ENCODE measurements at regions not wholly inside any gene's neighbourhood (a gene's known extent, or its start where the extent isn't known, plus 50 kb on each side); places are given as distances from the start of the nearest gene placed in this dataset.

DNA sequence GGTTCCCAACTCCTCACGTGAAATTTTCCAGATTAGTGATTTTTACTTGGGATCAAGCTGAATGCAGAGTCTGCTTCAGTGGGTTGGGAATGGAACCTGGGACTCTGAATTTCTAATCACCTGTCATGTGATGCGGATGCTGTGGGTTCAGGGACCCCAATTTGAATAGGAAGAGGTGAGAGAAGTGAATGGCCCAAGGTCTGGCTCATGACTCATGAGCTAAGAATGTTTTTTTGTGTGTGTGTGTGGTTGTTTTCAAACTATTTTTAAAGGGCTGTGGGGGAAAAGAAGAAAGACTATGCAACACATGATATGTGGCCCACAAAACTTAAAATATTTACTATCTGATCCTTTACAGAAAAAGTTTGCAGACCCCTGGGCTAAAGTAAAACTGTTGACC lies 108.5 kb upstream of the CYRIA start:
- TF ChIP-seq POLR2AphosphoS5 (IDR thresholded peaks at IDR 0.05), result no peak
- no peak for TF ChIP-seq EP300 (IDR thresholded peaks at IDR 0.05)
- TF ChIP-seq, protein P1, sequence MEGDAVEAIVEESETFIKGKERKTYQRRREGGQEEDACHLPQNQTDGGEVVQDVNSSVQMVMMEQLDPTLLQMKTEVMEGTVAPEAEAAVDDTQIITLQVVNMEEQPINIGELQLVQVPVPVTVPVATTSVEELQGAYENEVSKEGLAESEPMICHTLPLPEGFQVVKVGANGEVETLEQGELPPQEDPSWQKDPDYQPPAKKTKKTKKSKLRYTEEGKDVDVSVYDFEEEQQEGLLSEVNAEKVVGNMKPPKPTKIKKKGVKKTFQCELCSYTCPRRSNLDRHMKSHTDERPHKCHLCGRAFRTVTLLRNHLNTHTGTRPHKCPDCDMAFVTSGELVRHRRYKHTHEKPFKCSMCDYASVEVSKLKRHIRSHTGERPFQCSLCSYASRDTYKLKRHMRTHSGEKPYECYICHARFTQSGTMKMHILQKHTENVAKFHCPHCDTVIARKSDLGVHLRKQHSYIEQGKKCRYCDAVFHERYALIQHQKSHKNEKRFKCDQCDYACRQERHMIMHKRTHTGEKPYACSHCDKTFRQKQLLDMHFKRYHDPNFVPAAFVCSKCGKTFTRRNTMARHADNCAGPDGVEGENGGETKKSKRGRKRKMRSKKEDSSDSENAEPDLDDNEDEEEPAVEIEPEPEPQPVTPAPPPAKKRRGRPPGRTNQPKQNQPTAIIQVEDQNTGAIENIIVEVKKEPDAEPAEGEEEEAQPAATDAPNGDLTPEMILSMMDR (IDR thresholded peaks at IDR 0.05), result no peak
- no peak overlapping the region for H3K27ac ChIP-seq
- no peaks in the 10 kb centered on the region for H3K36me3 ChIP-seq
- no peak overlapping the region for H3K4me3 ChIP-seq
- no peaks in the 10 kb centered on the region for H3K4me1 ChIP-seq
- no peaks in the 10 kb centered on the region for H3K27me3 ChIP-seq
- no peak for DNase-seq (ENCODE audit: low spot score in 2 of 2)
- 76% methylated on average over 2 of the region's 2 CpGs for WGBS
- H3K9me3 ChIP-seq, result no peaks in the 10 kb centered on the region

DNA sequence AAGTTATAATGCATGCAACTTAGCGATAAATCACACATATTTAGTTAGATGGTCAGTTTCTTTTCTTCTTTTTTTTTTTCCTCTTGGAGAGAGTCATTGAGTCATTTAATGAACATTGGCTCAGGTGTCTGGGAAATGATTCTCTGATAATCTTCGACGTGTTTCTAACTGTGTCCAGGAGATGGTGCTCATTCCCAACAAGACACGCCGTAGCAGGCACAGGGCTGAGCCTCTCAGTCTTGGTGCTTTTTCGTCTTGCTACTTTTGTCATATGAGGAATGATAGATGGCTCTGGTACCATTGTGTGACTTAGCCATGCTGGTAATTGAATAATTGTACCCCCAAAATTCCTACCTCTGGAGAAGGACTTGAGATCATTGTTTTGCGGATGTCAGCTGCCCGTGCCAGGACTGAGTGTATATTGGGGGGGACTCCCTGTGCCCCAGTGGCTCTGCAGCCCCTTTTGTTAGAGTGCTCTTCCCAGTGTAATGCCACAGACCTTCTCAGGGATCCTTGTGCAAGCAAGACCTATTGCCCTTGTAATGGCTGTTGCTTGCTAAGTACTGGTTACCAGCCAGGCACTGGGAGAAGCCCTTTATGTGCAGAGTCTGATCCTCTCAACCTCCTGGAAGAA lies 107.6 kb upstream of the CYRIA start:
- Histone ChIP-seq H3K27me3 (no peaks in the 10 kb centered on the region), H3K36me3 (no peaks in the 10 kb centered on the region), H3K9me3 (no peaks in the 10 kb centered on the region), H3K4me1 (no peaks in the 10 kb centered on the region), H3K4me3 (no peak overlapping the region), H3K27ac (no peak overlapping the region)
- WGBS, result 22% methylated on average over 8 of the region's 8 CpGs
- TF ChIP-seq POLR2A (IDR thresholded peaks at IDR 0.05), result no peak
- TF ChIP-seq, protein P1 (IDR thresholded peaks at IDR 0.05), result peak; percentile 21 to 42
- TF ChIP-seq EP300 (IDR thresholded peaks at IDR 0.05), result no peak
- DNase-seq (ENCODE audit: low spot score in 2 of 2), result no peak

DNA sequence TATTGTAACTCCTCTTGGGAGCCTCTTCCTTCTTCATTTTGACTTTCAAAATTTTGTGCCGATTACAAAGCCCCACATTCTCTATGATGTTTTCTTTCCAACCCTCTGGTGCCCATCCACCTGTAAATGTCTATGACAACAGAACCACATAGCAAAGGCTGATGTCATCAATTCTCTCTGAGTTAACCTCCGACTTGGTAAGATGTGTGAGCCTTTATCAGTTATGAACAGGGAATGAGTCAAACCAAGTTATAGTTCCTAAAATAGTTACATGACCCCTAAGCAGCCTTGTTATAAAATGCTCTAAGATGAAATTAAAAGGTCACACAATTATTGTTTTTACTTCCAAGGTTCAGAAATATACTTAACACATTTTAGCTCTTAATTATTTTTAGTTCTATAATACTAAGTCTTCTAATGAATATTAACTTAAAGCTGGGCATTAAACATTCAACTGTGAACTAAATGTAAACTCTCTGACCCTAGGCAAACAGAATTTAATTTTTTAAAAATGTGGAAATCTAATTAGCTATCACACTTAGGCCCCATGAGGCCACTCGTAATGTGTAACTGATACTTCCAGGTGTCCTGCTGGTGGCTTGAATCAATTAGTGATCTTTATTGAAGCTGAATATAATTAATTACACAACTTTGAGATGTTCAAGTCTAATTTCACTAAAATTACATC lies 102.3 kb upstream of the CYRIA start:
- WGBS, result 85% methylated on average over 3 of the region's 3 CpGs
- H3K36me3 ChIP-seq, result no peaks in the 10 kb centered on the region
- TF ChIP-seq POLR2AphosphoS5 (IDR thresholded peaks at IDR 0.05) (no peak), EP300 (IDR thresholded peaks at IDR 0.05) (no peak), POLR2A (IDR thresholded peaks at IDR 0.05) (no peak)
- TF ChIP-seq, protein P1 (IDR thresholded peaks at IDR 0.05), result no peak
- no peaks in the 10 kb centered on the region for H3K4me1 ChIP-seq
- H3K4me3 ChIP-seq, result no peak overlapping the region
- H3K9me3 ChIP-seq, result no peaks in the 10 kb centered on the region
- no peak for DNase-seq (ENCODE audit: low spot score in 2 of 2)
- no peak overlapping the region for H3K27ac ChIP-seq
- no peaks in the 10 kb centered on the region for H3K27me3 ChIP-seq

DNA sequence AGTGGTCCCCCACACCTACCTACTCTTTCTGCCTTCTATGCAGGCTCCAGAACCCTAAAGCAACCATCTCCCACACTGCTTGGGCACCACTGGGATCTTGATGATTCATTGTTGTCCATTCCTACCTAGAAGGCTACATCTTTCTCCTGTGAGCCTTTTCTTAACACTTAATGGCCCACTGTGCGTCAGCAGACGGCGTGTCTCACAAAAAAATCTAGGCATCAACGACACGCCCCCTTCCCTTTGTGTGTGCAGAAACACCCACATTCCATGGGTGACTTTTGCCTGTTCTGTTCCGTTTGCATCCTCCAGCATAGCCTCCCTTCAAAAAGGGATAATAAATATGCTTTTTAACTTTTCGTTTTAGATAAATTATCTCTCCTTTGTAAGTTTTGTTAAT lies 99.7 kb upstream of the CYRIA start:
- Histone ChIP-seq H3K4me3 (no peak overlapping the region), H3K36me3 (no peaks in the 10 kb centered on the region), H3K9me3 (no peaks in the 10 kb centered on the region), H3K27ac (no peak overlapping the region), H3K4me1 (no peaks in the 10 kb centered on the region), H3K27me3 (no peaks in the 10 kb centered on the region)
- no peak for DNase-seq (ENCODE audit: low spot score in 2 of 2)
- 65% methylated on average over 7 of the region's 7 CpGs for WGBS
- TF ChIP-seq, protein P1 (IDR thresholded peaks at IDR 0.05), result no peak
- TF ChIP-seq POLR2A (IDR thresholded peaks at IDR 0.05), result no peak
- no peak for TF ChIP-seq EP300 (IDR thresholded peaks at IDR 0.05)
- TF ChIP-seq POLR2AphosphoS5 (IDR thresholded peaks at IDR 0.05), result no peak

DNA sequence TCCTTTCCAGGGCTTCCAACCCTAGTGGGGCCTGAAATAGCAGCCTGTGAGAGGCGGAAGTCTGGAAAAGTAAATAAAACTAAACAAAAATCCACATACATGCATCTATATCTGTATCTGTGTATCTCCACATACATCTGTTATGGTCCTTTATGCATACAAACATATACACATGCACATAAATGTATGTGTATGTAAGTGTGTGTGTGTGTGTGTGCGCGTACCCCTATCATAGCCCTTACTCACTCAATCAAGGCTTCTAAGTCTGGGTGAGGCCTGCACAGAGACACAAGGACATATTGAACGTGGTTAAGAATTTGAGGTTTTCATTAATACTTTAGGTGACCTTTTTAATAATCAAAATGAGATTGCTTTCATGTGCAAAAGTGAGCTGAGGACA lies 98.9 kb upstream of the CYRIA start:
- TF ChIP-seq, protein P1 (IDR thresholded peaks at IDR 0.05), result no peak
- TF ChIP-seq POLR2A (IDR thresholded peaks at IDR 0.05), result no peak
- TF ChIP-seq POLR2AphosphoS5 (IDR thresholded peaks at IDR 0.05), result no peak
- no peak for TF ChIP-seq EP300 (IDR thresholded peaks at IDR 0.05)

More for the DNA sequence above, 98.9 kb upstream of the CYRIA start:
- Histone ChIP-seq H3K27ac (no peak overlapping the region), H3K4me3 (no peak overlapping the region), H3K27me3 (no peaks in the 10 kb centered on the region), H3K4me1 (no peaks in the 10 kb centered on the region), H3K9me3 (no peaks in the 10 kb centered on the region), H3K36me3 (no peaks in the 10 kb centered on the region)
- no peak for DNase-seq (ENCODE audit: low spot score in 2 of 2)
- 94% methylated on average over 4 of the region's 4 CpGs for WGBS

All from suprapubic skin (tissue), 4 donors.